GM12874 (cell line): ENCODE measurements at regions not wholly inside any gene's neighbourhood (a gene's known extent, or its start where the extent isn't known, plus 50 kb on each side); places are given as distances from the start of the nearest gene placed in this dataset.

Source experiments
- CTCF ChIP-seq: IDR thresholded peaks from 2 replicates; pipeline ENCODE4 v1.5.1; 2011; ENCODE audit warnings: low read depth, mild to moderate bottlenecking, control low read depth, low read length, moderate library complexity; ENCODE audit not compliant: insufficient read depth

- no peak for TF ChIP-seq CTCF
These were observed 420.5 kb upstream of the MEIS1 start for GRCh38 chr2:66014450-66014849.

- TF ChIP-seq CTCF = no peak
These were observed 421.5 kb upstream of the MEIS1 start for GRCh38 chr2:66013456-66013855.

GRCh38 chr2:66003931-66004330, 431.0 kb upstream of the MEIS1 start:
- no peak for TF ChIP-seq CTCF

GRCh38 chr2:66001538-66001937, 433.4 kb upstream of the MEIS1 start:
- TF ChIP-seq CTCF = no peak

- TF ChIP-seq CTCF = no peak
These were observed 434.0 kb upstream of the MEIS1 start for GRCh38 chr2:66000901-66001300.

GRCh38 chr2:65999796-66000195, 435.1 kb upstream of the MEIS1 start:
- no peak for TF ChIP-seq CTCF

- TF ChIP-seq CTCF = no peak
These were observed 435.8 kb upstream of the MEIS1 start for GRCh38 chr2:65999103-65999502.

GRCh38 chr2:65997961-65998360, 437.0 kb upstream of the MEIS1 start:
- no peak for TF ChIP-seq CTCF
